B cell (primary cell): ENCODE measurements at regions not wholly inside any gene's neighbourhood (a gene's known extent, or its start where the extent isn't known, plus 50 kb on each side); places are given as distances from the start of the nearest gene placed in this dataset.

Experiments
- EZH2 ChIP-seq: IDR thresholded peaks from 2 replicates; pipeline ENCODE4 v1.6.1; 2012; ENCODE audit warnings: borderline replicate concordance, low read depth, mild to moderate bottlenecking, moderate library complexity, low read length; ENCODE audit not compliant: insufficient read depth, poor library complexity, severe bottlenecking
- TF ChIP-seq, protein P1 (sequence below): fragments of 200-600 bp; IDR thresholded peaks from one replicate; pipeline ENCODE4 v1.8.0; 2022; ENCODE audit warnings: antibody characterized with exemption, mild to moderate bottlenecking

GRCh38 chr5:117327511-117327910 lies 752.9 kb upstream of the SEMA6A start:
- TF ChIP-seq, protein P1, sequence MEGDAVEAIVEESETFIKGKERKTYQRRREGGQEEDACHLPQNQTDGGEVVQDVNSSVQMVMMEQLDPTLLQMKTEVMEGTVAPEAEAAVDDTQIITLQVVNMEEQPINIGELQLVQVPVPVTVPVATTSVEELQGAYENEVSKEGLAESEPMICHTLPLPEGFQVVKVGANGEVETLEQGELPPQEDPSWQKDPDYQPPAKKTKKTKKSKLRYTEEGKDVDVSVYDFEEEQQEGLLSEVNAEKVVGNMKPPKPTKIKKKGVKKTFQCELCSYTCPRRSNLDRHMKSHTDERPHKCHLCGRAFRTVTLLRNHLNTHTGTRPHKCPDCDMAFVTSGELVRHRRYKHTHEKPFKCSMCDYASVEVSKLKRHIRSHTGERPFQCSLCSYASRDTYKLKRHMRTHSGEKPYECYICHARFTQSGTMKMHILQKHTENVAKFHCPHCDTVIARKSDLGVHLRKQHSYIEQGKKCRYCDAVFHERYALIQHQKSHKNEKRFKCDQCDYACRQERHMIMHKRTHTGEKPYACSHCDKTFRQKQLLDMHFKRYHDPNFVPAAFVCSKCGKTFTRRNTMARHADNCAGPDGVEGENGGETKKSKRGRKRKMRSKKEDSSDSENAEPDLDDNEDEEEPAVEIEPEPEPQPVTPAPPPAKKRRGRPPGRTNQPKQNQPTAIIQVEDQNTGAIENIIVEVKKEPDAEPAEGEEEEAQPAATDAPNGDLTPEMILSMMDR = no peak
- no peak for TF ChIP-seq EZH2
